Activated CD8-positive, alpha-beta memory T cell treated with anti-CD3 and anti-CD28 coated beads, Interleukin-2, amount 50 U/mL, for 4 hours (primary cell): ENCODE measurements at regions not wholly inside any gene's neighbourhood (a gene's known extent, or its start where the extent isn't known, plus 50 kb on each side); places are given as distances from the start of the nearest gene placed in this dataset.

Experiments used
- DNase-seq: peaks from one replicate; pipeline ENCODE4 v3.0.0-alpha.2; 2020

DNA sequence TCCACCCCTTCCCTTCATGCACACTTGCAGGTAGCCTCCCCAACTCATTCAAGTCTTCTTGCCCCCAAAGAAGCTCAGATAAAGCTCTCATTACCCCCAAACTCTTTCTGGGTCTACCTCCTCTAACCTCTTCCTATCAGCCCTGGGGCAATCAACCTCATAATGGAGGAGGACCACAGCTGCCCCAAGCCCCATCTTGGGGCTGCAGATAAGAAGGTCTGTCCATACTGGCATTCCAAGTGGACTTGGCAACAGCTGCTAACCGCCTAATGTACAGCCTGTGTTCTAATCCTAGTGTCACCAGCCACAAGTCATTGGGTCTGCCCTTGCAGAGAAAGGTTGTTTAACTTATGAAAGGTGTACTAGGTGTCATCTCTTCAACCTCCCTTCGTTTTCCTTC is 107.4 kb upstream of the ADGRF1 start:
- no peak for DNase-seq

DNA sequence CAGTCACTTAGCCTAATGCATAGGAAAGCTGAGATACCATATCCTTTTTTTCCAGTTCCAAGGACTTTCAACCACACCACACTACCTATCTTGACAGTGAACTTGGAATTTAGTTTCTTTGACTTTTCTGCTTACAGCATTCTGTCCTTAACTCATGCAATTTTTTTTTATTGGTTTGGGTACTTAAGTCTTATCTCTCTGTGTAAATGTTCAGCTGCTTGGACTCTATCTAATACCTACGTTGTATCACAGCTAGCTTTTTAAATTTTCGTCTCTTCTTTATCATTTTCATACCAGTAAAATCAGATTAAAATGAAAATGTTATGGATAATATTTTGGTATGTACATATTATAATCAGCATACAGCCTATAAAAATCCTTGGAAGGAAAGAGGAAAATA is 106.9 kb upstream of the ADGRF1 start:
- DNase-seq, result no peak

DNA sequence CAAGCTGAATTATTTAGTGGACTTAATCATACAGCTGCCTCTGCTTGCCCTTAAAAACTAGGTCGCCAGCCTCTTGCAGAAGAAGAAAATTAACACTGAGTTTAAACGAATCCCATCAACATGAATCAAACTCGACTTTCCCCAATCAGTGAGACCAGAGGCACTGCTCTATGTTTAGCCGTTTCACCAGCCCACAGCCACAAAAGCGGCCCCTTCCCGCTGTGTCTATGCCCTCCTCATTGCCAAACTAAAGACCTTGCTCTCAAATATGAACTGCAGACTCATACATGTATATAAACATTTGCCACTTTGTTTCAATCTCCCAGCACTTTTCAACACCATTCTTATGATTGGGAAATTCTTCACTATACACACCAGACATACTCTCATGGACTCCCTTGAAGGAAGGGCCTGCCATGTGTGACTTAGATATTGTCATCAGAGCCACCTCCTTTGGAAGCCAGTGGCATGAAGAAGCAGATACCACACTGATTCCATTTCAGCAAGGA is 105.8 kb upstream of the ADGRF1 start:
- DNase-seq, result no peak

DNA sequence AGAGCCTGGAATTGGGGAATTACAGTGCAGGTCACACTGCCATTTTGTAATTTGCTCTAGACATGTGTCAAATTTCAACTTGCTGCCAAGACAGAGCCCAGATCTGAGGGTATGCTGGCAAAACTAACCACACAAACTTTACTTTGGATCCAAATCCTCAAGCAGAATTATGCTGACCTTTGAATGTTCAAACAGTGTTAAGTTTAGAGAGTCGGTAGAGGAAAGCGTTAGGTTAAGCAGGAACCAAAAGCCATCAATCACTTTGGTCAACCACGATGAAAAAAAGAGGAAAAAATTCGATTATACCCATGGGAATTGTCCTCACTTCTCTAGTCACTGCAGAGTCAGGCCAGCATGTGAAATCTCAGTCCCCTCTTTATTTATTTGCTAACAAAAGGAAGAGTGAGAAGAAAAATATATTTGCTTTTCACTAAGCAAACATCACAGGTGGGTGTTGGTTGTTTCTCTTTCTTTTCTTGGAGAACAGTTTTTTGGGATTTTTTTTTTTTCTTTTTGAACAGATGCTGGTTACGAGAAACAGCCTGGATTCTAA is 105.1 kb upstream of the ADGRF1 start:
- DNase-seq, result no peak

DNA sequence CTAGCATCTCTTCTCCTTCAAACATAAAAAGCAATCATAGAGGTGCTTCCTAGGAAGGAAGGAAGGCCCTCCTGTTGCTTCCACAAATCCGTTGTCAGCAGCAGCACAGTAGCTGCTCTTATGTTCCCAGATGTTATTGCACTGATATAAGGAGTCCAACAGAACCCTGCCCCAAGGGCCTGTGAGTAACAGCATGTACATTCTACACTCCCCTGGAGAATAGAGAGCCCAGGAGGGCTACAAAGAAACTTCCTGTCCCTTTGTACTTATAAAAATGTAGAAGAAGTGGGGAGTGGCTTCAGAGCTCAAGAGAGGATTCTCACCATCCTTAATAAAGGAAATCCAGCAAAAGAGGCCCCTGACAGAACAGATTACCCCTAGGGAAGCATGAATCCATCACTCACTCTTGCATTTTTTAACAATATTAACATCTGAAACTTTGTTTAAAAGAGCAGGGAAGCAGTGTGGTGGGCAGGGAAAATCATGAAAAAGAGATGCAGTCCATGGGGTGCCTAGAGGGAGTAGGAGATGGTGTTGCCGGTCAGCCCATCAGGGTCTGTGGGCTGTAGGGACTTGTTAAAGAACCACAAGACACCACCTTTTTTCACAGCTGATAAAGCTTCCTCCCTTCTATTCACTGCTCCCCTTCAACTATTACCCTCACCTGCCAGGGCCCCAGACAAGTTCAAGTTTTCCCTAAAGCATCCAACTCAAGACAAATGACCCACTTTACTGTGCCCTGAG is 104.5 kb upstream of the ADGRF1 start:
- no peak for DNase-seq

DNA sequence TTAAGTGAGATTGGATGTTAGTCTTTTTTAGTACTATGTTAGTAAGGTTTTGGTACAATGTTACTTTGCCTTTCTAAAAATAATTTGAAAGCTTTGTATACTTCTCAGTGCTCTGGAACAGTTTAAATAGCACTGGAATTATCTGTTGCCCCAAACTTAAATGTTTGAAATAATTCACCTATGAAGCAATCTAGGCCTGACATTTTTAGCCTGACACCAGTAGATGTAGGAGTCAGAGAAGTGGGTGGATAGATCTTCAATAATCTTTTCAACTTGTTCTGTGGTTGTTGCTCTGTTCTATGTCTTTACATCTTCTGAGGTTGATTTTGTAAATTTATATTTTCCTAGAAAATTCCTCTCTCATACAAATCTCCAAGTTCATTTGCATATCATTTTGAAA is 103.1 kb upstream of the ADGRF1 start:
- no peak for DNase-seq

DNA sequence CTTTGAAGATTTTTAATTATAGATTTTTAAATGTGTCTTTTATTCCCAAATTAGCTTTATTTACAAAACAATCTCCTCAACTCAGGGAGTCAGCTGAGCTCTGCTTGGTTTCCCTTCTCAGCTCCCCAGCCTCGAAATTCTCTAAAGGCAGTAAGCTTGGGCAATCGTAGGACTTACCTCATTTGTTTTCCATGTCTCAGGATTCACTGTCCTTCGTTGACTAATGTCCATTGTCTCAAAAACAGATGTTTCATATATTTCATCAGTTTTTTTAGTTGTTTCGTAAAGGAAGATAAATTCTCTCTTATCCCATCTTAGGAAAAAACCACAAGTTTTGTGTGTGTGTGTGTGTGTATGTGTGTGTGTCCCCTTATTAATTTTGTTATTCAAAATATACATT is 102.2 kb upstream of the ADGRF1 start:
- DNase-seq, result no peak

DNA sequence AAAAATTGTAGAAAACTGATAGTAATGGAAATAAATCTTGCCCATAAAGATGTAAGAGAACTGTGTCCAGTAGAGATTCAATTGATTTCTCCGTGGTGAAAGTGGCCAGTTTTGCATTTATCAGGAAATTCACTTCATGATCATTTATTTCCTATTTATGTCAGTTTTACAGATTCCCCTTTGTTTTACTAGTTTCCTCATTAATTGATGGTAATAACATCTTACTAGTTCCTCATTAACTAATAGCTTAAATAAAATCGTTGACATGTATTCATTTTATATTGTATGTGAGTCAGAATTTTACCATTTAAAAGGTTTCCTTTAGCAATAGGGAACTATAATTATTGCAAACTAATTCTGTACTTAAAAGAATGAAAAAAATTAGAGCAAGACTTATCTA is 99.8 kb upstream of the ADGRF1 start:
- no peak for DNase-seq

DNA sequence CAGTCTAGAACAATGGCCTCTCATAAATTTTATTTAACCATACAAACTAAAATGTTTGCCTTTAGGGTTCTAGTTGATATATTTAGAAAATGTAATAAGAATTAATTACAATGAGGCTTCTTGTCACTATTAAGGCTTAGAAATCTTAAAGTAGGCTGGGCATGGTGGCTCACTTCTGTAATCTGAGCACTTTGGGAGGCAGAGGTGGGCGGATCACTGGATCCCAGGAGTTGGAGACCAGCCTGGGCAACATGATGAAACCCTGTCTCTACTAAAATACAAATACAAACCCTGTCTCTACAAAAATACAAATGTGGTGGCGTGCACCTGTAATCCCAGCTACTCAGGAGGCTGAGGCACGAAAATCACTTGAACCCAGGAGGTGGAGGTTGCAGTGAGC is 99.0 kb upstream of the ADGRF1 start:
- DNase-seq, result no peak

DNA sequence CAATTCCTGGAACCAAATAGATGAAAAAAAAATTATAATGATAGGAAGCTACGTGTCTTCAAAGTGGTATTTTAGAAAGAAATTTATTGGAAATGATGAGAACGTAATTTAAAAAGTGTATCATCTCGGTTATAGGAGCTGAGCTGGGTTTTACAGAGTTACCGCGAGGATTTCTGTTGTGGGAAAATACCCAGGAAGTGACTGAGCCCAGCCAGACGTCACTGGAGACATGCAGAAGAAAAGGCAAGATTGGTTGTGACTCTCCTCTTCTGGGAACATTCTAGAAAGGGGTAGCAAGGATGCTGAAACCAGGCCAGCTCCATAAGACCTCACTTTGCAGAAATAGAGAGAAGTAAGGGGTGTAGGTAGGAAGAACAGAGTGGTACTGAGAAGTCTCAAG is 95.9 kb upstream of the ADGRF1 start:
- DNase-seq, result no peak

DNA sequence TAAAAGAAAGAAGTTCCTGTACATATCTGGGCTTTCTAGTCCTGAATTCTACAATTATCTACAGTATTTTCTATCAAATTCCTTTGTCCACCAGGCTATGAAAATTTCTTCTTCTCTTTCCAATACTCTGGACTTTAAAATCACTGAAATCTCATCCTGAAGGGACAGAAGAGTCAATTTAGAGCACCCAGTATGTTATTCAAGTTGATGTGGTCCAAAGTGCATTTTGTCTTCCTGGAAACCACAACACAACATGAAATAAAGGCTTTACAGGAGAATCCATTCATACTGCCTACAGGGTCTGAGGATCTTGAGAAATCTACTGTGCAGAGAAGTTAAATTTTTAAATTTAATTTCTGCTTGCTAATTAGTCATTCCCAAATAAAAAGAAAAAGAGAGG is 94.9 kb upstream of the ADGRF1 start:
- no peak for DNase-seq

DNA sequence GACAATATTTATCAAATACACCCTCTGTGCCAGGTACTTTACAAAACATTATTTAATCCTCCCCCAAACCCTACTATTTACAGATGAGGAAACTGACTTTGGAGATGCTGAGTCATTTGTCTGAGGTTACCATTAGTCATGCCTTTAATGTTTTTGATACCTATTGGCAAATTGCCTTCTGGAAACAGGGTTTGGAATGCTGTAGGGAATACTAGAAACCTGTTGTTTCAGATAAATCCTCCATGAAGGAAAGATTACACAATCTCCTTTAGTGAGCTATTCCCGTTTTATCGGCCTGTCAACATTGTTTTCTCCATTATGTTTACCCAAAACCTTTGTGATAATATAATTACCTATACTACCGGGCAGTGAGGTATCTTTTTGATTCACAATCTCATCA is 93.6 kb upstream of the ADGRF1 start:
- no peak for DNase-seq

DNA sequence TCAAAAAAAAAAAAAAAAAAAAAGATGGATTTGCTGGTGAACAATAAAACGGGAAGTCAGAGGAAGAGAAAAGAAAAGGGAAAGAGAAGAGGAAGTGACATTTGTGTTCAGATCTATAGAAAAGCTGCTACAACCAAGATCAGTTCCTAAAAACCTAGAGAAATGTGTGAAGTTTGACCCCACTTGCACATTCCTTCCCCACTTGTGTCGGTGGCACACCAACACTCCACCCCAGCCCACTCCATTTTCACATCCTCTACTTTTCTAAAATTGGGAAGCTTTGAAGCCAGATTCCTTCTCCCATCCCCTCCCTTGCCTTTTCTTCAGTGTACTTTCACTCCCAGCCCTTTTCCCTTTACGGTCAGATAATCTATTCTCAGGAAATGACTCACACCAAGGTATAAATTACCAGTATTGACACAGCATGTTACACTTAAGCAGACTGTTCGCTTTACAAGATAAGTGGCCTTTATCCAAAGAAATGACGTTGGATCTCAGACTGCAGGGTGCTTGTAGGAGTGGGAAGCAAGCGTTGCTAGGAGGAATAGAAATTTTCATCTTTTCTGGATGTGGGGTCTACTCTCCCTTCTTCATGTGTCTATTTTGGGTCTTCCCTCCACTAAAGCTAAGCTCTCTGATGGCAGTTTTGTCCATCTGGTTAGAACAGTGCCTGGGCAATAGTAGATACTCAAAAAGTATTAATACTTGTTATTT is 92.5 kb upstream of the ADGRF1 start:
- DNase-seq, result no peak

DNA sequence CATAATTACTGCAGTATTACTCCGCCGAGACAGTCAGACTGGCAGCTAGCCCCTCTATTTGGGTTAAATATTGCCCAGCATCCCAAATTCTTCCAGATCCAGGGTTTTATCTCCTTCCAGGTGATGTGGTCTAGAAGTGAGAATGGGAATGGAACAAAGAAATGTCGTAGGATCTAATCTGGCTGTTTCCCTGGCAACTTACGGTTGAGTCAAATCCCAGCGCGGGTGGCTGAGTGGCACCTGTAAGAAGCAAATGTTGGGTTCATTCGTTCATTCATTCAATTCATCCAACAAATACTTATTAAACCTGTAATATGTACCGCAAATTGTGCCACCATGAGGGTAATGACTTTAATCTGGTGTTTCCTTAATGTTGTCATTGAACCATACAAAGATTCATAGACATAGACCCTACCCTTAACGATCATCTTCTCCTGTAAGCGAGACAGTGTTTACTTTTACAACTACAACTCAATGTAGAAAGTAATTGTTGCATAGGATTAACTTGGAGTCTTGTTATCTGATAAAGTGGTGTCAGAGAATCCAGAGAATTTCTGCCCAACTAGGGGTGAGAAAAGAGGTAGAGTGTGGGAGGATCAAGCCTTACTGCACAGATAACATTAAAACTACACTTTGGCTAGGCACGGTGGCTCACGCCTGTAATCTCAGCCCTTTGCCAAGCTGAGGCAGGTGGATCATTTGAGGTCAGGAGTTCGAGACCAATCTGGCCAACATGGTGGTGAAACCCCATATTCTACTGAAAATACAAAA is 91.3 kb upstream of the ADGRF1 start:
- DNase-seq, result no peak

DNA sequence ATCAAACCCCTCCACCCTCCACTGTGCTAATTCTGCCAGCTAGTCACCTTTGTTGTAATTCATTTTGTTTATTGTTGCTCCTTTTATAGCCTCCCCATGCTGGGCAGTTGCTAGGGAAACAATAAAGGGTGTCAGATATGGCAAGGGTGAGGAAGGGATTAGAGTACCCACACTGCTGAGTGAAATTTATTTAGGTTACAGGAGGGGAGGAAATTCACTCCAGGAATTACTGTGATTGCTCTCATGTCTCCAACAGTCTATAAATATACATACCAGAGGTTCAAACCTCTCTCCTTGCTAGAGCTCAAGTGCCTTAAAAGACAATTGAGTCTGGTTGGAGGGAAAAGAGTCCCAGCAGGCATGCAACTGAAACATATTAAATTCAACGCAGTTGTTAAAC is 90.6 kb upstream of the ADGRF1 start:
- DNase-seq, result no peak

DNA sequence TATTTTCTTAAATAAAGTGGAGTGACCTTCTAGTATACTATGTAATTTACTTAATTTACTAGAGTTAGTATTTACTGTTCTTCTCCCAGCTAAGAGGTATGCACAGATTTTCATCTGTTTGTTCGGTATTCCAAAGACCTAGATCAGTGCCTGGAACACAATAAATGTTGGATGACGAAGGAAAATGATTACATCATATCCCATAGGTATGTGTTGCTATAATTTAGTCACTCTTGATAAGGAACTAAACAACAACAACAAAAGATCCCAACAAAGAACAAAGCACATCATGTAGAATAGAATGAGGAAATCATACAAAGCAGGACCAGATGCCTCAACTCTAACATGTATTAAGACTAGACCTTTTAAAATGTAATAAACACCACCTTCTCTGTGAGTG is 89.6 kb upstream of the ADGRF1 start:
- no peak for DNase-seq

DNA sequence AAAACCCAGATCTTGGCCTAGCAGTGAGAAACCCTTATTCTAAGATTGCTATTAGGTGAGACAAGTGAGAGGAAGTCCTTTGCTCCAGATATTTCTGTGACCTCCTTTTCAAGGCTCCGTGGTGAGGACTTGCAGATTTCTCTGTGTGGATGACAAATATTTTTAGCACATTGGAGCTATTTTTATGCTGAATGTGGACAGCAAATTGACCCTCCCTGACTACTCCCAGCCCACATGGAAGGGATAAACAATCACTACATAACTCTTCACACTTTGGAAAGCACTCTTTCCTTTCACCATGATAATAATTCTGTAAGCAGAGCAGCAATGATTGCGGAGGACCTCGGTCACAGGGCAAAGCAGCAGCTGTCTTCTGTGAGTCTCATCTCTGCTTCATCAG is 88.0 kb upstream of the ADGRF1 start:
- DNase-seq, result no peak

DNA sequence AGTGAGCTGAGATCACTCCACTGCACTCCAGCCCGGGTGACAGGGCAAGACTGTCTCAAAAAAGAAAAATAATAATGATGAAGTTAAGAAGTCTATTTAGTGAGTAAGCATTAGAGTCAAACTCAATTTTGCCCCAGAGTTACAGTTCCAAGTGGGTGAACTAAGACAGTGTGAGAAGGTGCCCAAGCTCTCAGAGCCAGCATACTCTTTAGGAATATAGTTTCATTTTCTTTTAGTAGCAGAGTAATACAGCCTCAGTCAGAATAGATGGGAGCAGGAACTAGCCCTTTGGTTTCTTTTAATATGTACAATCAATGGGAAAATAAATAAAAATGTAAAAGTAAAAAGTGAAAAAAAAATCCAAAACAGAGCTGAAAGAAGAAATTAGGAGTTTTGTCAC is 87.0 kb upstream of the ADGRF1 start:
- DNase-seq, result no peak

DNA sequence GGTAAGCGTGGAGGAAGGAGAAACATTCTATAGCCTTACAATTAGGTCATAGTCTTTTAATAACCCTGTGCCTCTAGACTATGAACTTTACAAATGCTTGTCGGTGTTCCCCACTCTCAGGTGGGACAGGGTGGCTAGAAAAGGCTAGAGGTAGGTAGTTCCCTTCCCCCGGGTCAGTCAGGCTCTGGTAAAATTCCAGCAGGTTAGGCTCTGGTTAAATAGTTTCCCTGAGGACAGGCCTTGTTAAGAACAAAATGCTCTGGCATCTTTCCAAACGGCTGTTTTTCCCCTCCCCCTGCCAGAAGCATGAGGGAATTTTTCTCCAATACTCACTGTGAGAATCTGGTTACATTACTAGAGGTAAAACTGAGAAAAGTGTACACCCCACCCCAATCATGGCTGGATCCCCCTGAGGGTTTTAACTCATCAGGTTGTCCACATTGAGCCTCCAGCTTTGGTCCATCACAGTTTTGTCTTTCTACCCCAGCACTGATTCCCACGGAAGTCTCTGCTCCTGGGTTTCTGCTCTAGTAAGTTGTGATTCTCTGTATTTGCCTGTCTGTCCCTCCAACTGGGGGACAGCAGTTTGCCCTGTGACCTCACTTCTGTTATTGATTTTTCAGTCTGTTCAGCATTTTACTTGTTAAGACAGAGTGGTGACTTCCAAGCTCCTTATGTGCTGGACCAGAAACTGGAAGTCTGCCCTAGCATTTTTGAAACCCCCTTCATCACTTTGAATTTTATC is 84.7 kb upstream of the ADGRF1 start:
- DNase-seq, result no peak

DNA sequence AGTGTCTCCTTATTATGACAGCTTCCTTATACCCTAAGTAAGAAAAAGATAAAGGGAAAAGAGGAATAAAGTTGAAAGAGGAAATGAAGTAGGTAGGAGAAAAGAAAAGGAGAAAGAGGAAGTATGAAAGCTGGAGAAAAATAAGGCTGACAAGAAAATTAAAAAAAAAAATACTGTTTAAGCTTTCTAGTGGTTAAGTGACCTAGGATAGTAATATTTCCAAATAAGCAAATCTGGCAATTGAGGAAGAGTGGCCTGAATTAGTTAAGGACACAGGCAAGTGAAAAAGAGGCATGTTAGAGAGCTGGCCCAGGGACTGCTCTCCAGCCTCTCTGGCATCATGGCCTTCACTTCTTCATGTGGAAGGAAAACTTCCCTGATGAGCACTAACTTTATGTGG is 76.5 kb upstream of the ADGRF1 start:
- DNase-seq, result no peak

DNA sequence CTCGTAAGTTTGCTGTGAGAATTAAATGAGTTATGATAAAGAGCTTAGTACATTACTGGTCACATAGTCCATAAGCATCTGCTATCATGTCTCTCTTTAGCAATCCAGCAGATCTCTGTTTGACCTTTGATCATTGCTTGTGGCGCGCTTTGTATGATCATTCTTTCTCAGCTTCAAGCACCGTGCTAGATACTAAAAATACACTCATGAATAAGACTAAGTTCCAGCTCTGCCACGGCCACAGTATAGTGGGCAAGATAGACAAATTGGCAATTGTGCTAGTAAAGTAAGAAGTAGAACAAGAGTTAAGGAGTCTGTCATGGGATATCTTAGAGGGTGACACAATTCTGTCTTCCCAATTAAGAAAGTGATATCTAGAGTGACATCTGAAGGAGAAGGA is 75.2 kb upstream of the ADGRF1 start:
- no peak for DNase-seq

DNA sequence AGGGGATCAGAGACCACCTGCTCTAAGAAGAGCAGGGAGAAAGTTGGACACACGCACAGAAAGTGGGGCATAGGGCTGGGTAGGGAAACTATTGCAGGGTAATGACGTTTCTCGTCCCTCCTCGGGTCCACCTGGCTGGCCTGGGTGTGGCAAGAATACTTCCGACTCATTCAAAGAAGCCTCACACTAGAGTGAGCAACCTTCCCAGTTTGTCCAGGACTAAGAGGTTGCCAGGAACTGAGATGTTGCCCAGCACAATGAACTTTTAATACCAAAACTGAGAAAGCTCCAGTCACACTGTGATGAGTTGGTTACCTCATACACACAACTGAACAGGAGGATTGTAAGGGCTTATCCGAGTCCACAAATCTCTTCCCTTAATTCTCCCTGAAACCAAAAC is 74.5 kb upstream of the ADGRF1 start:
- no peak for DNase-seq

DNA sequence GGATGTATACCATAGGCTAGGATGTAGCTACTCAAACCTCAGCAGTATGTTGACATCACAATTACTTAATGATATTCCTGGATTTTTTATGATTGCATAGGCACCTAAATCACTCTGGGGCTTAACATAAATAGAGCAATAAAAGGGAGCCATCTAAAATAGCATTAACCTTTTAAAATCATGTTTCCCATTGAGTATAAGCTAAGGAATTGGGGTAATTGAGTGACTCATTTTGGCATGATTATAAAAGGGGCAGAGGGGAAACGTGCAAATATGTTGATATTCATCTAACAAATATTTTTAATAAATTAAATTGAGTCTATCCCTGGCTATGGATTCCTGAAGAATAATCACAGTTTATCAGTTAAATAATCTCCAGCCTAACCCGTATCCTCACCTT is 74.0 kb upstream of the ADGRF1 start:
- no peak for DNase-seq
